Uterus (tissue), 3 donors: ENCODE measurements at regions not wholly inside any gene's neighbourhood (a gene's known extent, or its start where the extent isn't known, plus 50 kb on each side); places are given as distances from the start of the nearest gene placed in this dataset.

Experiments used
- DNase-seq, 2 donors: peaks; one replicate each; pipeline ENCODE4 v3.0.0-alpha.2; 2019 to 2020
- H3K27ac ChIP-seq, 2 donors: fragments of 200-600 bp; sonication (generic); 1 replicate in 1 of 2; 2 replicates in 1 of 2; pipeline ENCODE4 v1.5.1; 2016 to 2018
- H3K27me3 ChIP-seq, 2 donors: fragments of 200-600 bp; sonication (generic); one replicate each; pipeline ENCODE4 v1.5.1; 2018 to 2019; ENCODE audit warnings: control low read depth in 1 of 2
- H3K36me3 ChIP-seq, 2 donors: fragments of 200-600 bp; sonication (generic); one replicate each; pipeline ENCODE4 v1.5.1; 2019; ENCODE audit warnings: control low read depth in 1 of 2
- H3K4me1 ChIP-seq, 2 donors: fragments of 200-600 bp; sonication (generic); one replicate each; pipeline ENCODE4 v1.5.1; 2018 to 2019; ENCODE audit warnings: control low read depth in 1 of 2
- H3K4me3 ChIP-seq, 2 donors: fragments of 200-600 bp; sonication (generic); 1 replicate in 1 of 2; 2 replicates in 1 of 2; pipeline ENCODE4 v1.5.1; 2018 to 2019; ENCODE audit warnings: mild to moderate bottlenecking in 1 of 2
- H3K9me3 ChIP-seq, 2 donors: fragments of 200-600 bp; sonication (generic); one replicate each; pipeline ENCODE4 v1.5.1; 2019; ENCODE audit warnings: control low read depth in 1 of 2
- CTCF ChIP-seq, 4 experiments: fragments of 200-600 bp in 2 of 4; fragments of 450-650 bp in 2 of 4; sonication (generic) in 2 of 4; IDR thresholded peaks; one replicate each; pipeline ENCODE4 v1.5.1; 2016 to 2019; ENCODE audit warnings: antibody characterized with exemption in 4 of 4, mild to moderate bottlenecking in 2 of 4, moderate library complexity in 1 of 4
- POLR2A ChIP-seq, 2 donors: fragments of 450-650 bp; IDR thresholded peaks; one replicate each; pipeline ENCODE4 v1.6.1; 2016; ENCODE audit warnings: antibody characterized with exemption in 2 of 2, mild to moderate bottlenecking in 1 of 2, moderate library complexity in 1 of 2
- intact Hi-C: fragments of 100-400 bp; cut with DNase I; formaldehyde crosslinking; loops from one replicate; pipeline ENCODE4 v1.15.1; 2023; ENCODE audit warnings: low total_unique reads
- donor health status: DM: yes; HTN: yes; CAD: no.

GRCh38 chr6:45812922-45813321 is 202.7 kb downstream of the CLIC5 start:
- no peak for DNase-seq
- Histone ChIP-seq H3K27ac (no peak overlapping the region), H3K27me3 (no peaks in the 10 kb centered on the region), H3K36me3 (no peaks in the 10 kb centered on the region), H3K4me3 (no peak overlapping the region), H3K4me1 (no peaks in the 10 kb centered on the region), H3K9me3 (no peaks in the 10 kb centered on the region)
- TF ChIP-seq CTCF (IDR thresholded peaks at IDR 0.05) (no peak), POLR2A (IDR thresholded peaks at IDR 0.05) (no peak)
- intact Hi-C loops: no loop called here

- Histone ChIP-seq H3K27ac (no peak overlapping the region), H3K4me1 (no peaks in the 10 kb centered on the region), H3K4me3 (no peak overlapping the region), H3K36me3 (no peaks in the 10 kb centered on the region), H3K9me3 (no peaks in the 10 kb centered on the region), H3K27me3 (no peaks in the 10 kb centered on the region)
- no peak for DNase-seq
- intact Hi-C loops: no loop called here
- TF ChIP-seq POLR2A (IDR thresholded peaks at IDR 0.05) (no peak), CTCF (IDR thresholded peaks at IDR 0.05) (no peak)
Measured at GRCh38 chr6:45808917-45809316, 206.7 kb downstream of the CLIC5 start.

- Histone ChIP-seq H3K9me3 (no peaks in the 10 kb centered on the region), H3K4me1 (no peaks in the 10 kb centered on the region), H3K27ac (no peak overlapping the region), H3K4me3 (no peak overlapping the region), H3K36me3 (no peaks in the 10 kb centered on the region), H3K27me3 (no peaks in the 10 kb centered on the region)
- intact Hi-C loops: no loop called here
- no peak for DNase-seq
- no peak for TF ChIP-seq CTCF (IDR thresholded peaks at IDR 0.05)
- TF ChIP-seq POLR2A (IDR thresholded peaks at IDR 0.05): no peak
Measured at GRCh38 chr6:45808042-45808645, 207.5 kb downstream of the CLIC5 start.

GRCh38 chr6:45807311-45808041 is 208.2 kb downstream of the CLIC5 start:
- Histone ChIP-seq H3K4me3 (no peak overlapping the region), H3K36me3 (no peaks in the 10 kb centered on the region), H3K27ac (no peak overlapping the region), H3K9me3 (no peaks in the 10 kb centered on the region), H3K4me1 (no peaks in the 10 kb centered on the region), H3K27me3 (no peaks in the 10 kb centered on the region)
- TF ChIP-seq POLR2A (IDR thresholded peaks at IDR 0.05) (no peak), CTCF (IDR thresholded peaks at IDR 0.05) (no peak)
- DNase-seq: no peak
- intact Hi-C loops: no loop called here

- Histone ChIP-seq H3K4me3 (no peak overlapping the region), H3K27me3 (no peaks in the 10 kb centered on the region), H3K9me3 (no peaks in the 10 kb centered on the region), H3K27ac (no peak overlapping the region), H3K36me3 (no peaks in the 10 kb centered on the region), H3K4me1 (no peaks in the 10 kb centered on the region)
- no peak for DNase-seq
- intact Hi-C loops: no loop called here
- no peak for TF ChIP-seq CTCF (IDR thresholded peaks at IDR 0.05)
- TF ChIP-seq POLR2A (IDR thresholded peaks at IDR 0.05): no peak
Measured at GRCh38 chr6:45806172-45806571, 209.5 kb downstream of the CLIC5 start.
